ENCODE measurements at regions not wholly inside any gene's neighbourhood (a gene's known extent, or its start where the extent isn't known, plus 50 kb on each side); places are given as distances from the start of the nearest gene placed in this dataset.
"Not testable (repeated sequence)": the region's sequence is repeated elsewhere in the genome, so short reads cannot be mapped to it uniquely, and the experiment has no call there.

GRCh38 chr9:85466834-85467233 lies 274.9 kb downstream of the AGTPBP1 start:
- H3K36me3 ChIP-seq: no peaks in the 10 kb centered on the region
- intact Hi-C loops (cut with DNase I; ENCODE audit: low total_unique reads): no loop called here
- in situ Hi-C loops (cut with MboI; ENCODE audit: low pct_ligation_motif_present in 1 of 4, low pct_unique_long_range_greater_than_20kb in 1 of 4, low sequenced_read_pairs in 3 of 4): no loop called here
- H3K4me3 ChIP-seq: no peak overlapping the region
- no peak overlapping the region for H3K27ac ChIP-seq
- H3K4me1 ChIP-seq: no peaks in the 10 kb centered on the region
- DNase-seq: no peak
- 77 to 89% methylated on average over 5 to 10 of the region's 10 CpGs for WGBS, 2 donors (ENCODE audit: low coverage in 1 of 2)
- H3K9me3 ChIP-seq: no peaks in the 10 kb centered on the region
- H3K27me3 ChIP-seq: no peaks in the 10 kb centered on the region
- no peak for TF ChIP-seq POLR2A (IDR thresholded peaks at IDR 0.05)
- TF ChIP-seq EP300 (IDR thresholded peaks at IDR 0.05; ENCODE audit: low read depth): no peak
- TF ChIP-seq CTCF (IDR thresholded peaks at IDR 0.05): no peak
- no peak for TF ChIP-seq POLR2AphosphoS5 (IDR thresholded peaks at IDR 0.05)

- H3K27me3 ChIP-seq; H3K4me3 ChIP-seq; H3K4me1 ChIP-seq; H3K27ac ChIP-seq; intact Hi-C loops (cut with DNase I; ENCODE audit: low total_unique reads); DNase-seq; H3K9me3 ChIP-seq; in situ Hi-C loops (cut with MboI; ENCODE audit: low pct_ligation_motif_present in 1 of 4, low pct_unique_long_range_greater_than_20kb in 1 of 4, low sequenced_read_pairs in 3 of 4); H3K36me3 ChIP-seq: not testable (repeated sequence)
- WGBS, 2 donors (ENCODE audit: low coverage in 1 of 2): 81 to 82% methylated on average over 5 of the region's 5 CpGs
Measured at GRCh38 chr9:85458114-85458864, 283.5 kb downstream of the AGTPBP1 start.

GRCh38 chr9:85453850-85454249 lies 287.9 kb downstream of the AGTPBP1 start:
- in situ Hi-C loops (cut with MboI; ENCODE audit: low pct_ligation_motif_present in 1 of 4, low pct_unique_long_range_greater_than_20kb in 1 of 4, low sequenced_read_pairs in 3 of 4): no loop called here
- DNase-seq: no peak
- Histone ChIP-seq H3K4me1 (no peaks in the 10 kb centered on the region), H3K36me3 (no peaks in the 10 kb centered on the region), H3K4me3 (no peak overlapping the region), H3K9me3 (no peaks in the 10 kb centered on the region), H3K27me3 (no peaks in the 10 kb centered on the region), H3K27ac (no peak overlapping the region)
- TF ChIP-seq POLR2A (IDR thresholded peaks at IDR 0.05) (no peak), EP300 (IDR thresholded peaks at IDR 0.05; ENCODE audit: low read depth) (no peak), CTCF (IDR thresholded peaks at IDR 0.05) (no peak), POLR2AphosphoS5 (IDR thresholded peaks at IDR 0.05) (no peak)
- 69 to 82% methylated on average over 3 to 5 of the region's 5 CpGs for WGBS, 2 donors (ENCODE audit: low coverage in 1 of 2)
- intact Hi-C loops (cut with DNase I; ENCODE audit: low total_unique reads): no loop called here

GRCh38 chr9:85452841-85453240 lies 288.9 kb downstream of the AGTPBP1 start:
- TF ChIP-seq EP300 (IDR thresholded peaks at IDR 0.05; ENCODE audit: low read depth) (no peak), CTCF (IDR thresholded peaks at IDR 0.05) (no peak), POLR2A (IDR thresholded peaks at IDR 0.05) (no peak), POLR2AphosphoS5 (IDR thresholded peaks at IDR 0.05) (no peak)

DNA sequence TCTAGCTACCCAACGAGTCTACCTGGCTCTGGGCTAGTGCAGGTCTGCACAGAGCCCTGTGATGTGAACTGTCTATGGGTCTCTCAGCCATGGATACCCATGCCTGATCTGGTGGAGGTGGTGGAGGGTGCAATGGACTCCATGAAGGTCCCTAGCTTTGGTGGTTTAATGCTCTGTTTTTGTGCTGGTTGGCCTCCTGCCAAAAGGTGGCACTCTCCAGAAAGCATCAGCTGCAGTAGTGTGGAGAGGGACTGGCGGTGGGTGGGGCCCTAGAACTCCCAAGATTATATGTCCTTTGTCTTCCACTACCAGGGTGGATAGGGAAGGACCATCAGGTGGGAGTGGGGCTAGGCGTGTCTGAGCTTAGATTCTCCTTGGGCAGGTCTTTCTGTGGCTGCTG lies 290.1 kb downstream of the AGTPBP1 start:
- intact Hi-C loops (cut with DNase I; ENCODE audit: low total_unique reads) (no loop called here), in situ Hi-C loops (cut with MboI; ENCODE audit: low pct_ligation_motif_present in 1 of 4, low pct_unique_long_range_greater_than_20kb in 1 of 4, low sequenced_read_pairs in 3 of 4) (no loop called here)
- no peak for DNase-seq
- Histone ChIP-seq H3K27ac (no peak overlapping the region), H3K4me1 (no peaks in the 10 kb centered on the region), H3K27me3 (no peaks in the 10 kb centered on the region), H3K9me3 (no peaks in the 10 kb centered on the region), H3K4me3 (no peak overlapping the region), H3K36me3 (no peaks in the 10 kb centered on the region)
- TF ChIP-seq POLR2AphosphoS5 (IDR thresholded peaks at IDR 0.05) (no peak), POLR2A (IDR thresholded peaks at IDR 0.05) (no peak), EP300 (IDR thresholded peaks at IDR 0.05; ENCODE audit: low read depth) (no peak), CTCF (IDR thresholded peaks at IDR 0.05) (no peak)
- 78% methylated on average over 3 of the region's 3 CpGs; no CpG with 5 or more reads in 1 of the 2 donors for WGBS, 2 donors (ENCODE audit: low coverage in 1 of 2)

More at GRCh38 chr9:85452841-85453240, 288.9 kb downstream of the AGTPBP1 start:
- H3K9me3 ChIP-seq: no peaks in the 10 kb centered on the region
- DNase-seq: no peak
- H3K27ac ChIP-seq: no peak overlapping the region
- H3K36me3 ChIP-seq: no peaks in the 10 kb centered on the region
- no peak overlapping the region for H3K4me3 ChIP-seq
- WGBS, 2 donors (ENCODE audit: low coverage in 1 of 2): 62% methylated on average over 1 of the region's 1 CpG; no CpG with 5 or more reads in 1 of the 2 donors
- H3K27me3 ChIP-seq: no peaks in the 10 kb centered on the region
- no peaks in the 10 kb centered on the region for H3K4me1 ChIP-seq
- intact Hi-C loops (cut with DNase I; ENCODE audit: low total_unique reads) (no loop called here), in situ Hi-C loops (cut with MboI; ENCODE audit: low pct_ligation_motif_present in 1 of 4, low pct_unique_long_range_greater_than_20kb in 1 of 4, low sequenced_read_pairs in 3 of 4) (no loop called here)

All from transverse colon (tissue), 4 donors.